ENCODE measurements at regions not wholly inside any gene's neighbourhood (a gene's known extent, or its start where the extent isn't known, plus 50 kb on each side); places are given as distances from the start of the nearest gene placed in this dataset.

GRCh38 chrX:1809581-1809980 lies 194.7 kb downstream of the ASMT start:
- no peak overlapping the region for H3K4me2 ChIP-seq (ENCODE audit: low read depth, low read length)
- H3K36me3 ChIP-seq (replicated peaks in 1 of 2; ENCODE audit: control insufficient read depth in 1 of 2, insufficient read depth in 2 of 2, low read length in 2 of 2): no peaks in the 10 kb centered on the region
- no peak overlapping the region for H3K27ac ChIP-seq (ENCODE audit: extremely low read length, insufficient read depth, low read length)
- DNase-seq (ENCODE audit: low spot score) (no peak), FAIRE-seq (no peak), ATAC-seq (no peak)
- H2AFZ ChIP-seq (ENCODE audit: low read length): no peak overlapping the region
- 35% methylated on average over 5 of the region's 5 CpGs for WGBS (ENCODE audit: low lambda C conversion rate)
- no TSS peak for BruUV-seq (replicated peaks)
- H3K9me3 ChIP-seq (ENCODE audit: low read length): no peaks in the 10 kb centered on the region
- in situ Hi-C loops (cut with HindIII; ENCODE audit: extremely low pct_ligation_motif_present, low pct_unique_long_range_greater_than_20kb): no loop called here
- H4K20me1 ChIP-seq (ENCODE audit: insufficient read depth, low read length): no peaks in the 10 kb centered on the region
- no peaks in the 10 kb centered on the region for H3K27me3 ChIP-seq (ENCODE audit: control insufficient read depth in 1 of 2, insufficient read depth in 2 of 2, low read length in 2 of 2)
- no peaks in the 10 kb centered on the region for H3K4me1 ChIP-seq (ENCODE audit: insufficient read depth, low read length)
- POLR2A ChIA-PET: no interaction called here
- TF ChIP-seq WIZ (CRISPR knock-in tag; IDR thresholded peaks at IDR 0.05) (no peak), AGO1 (IDR thresholded peaks at IDR 0.05; ENCODE audit: low read depth, low read length, poor library complexity, severe bottlenecking) (no peak), RERE (CRISPR knock-in tag; IDR thresholded peaks at IDR 0.05; ENCODE audit: low read depth) (no peak), YY1 (IDR thresholded peaks at IDR 0.05; ENCODE audit: insufficient read depth, insufficient replicate concordance, low read depth, low read length) (no peak), ZNF841 (CRISPR knock-in tag; IDR thresholded peaks at IDR 0.05; ENCODE audit: borderline replicate concordance) (no peak), SALL1 (CRISPR knock-in tag; IDR thresholded peaks at IDR 0.05) (no peak), HDAC2 (CRISPR knock-in tag; IDR thresholded peaks at IDR 0.05) (no peak), ZNF484 (CRISPR knock-in tag; IDR thresholded peaks at IDR 0.05; ENCODE audit: borderline replicate concordance, low read depth) (no peak), ZNF263 (CRISPR knock-in tag; IDR thresholded peaks at IDR 0.05) (no peak), BORCS8-MEF2B (CRISPR knock-in tag; IDR thresholded peaks at IDR 0.05) (no peak), ESRRA (CRISPR knock-in tag; IDR thresholded peaks at IDR 0.05; ENCODE audit: low read depth) (no peak), ZNF674 (CRISPR knock-in tag; IDR thresholded peaks at IDR 0.05; ENCODE audit: low read depth) (no peak), ATF1 (CRISPR knock-in tag; IDR thresholded peaks at IDR 0.05) (no peak), MAFK (conservative IDR thresholded peaks at IDR 0.05 in 1 of 2, IDR thresholded peaks at IDR 0.05 in 1 of 2; ENCODE audit: low read length in 2 of 2) (no peak), KDM1A (CRISPR knock-in tag; IDR thresholded peaks at IDR 0.05) (no peak)
- no peak overlapping the region for H3K4me3 ChIP-seq (replicated peaks in 1 of 3; ENCODE audit: insufficient read depth in 1 of 3, low read depth in 2 of 3, low read length in 3 of 3)
- H3K79me2 ChIP-seq (ENCODE audit: insufficient read depth, low read length): no peaks in the 10 kb centered on the region
- intact Hi-C loops (cut with micrococcal nuclease; ENCODE audit: unreplicated experiment): no loop called here
- no peak overlapping the region for H3K9ac ChIP-seq (ENCODE audit: insufficient read depth, low read depth, low read length)
- CTCF ChIA-PET (ENCODE audit: low intra/inter-chr PET ratio, low total read pairs): no interaction called here

All from HepG2 (cell line).